GM10248 (cell line): ENCODE measurements at regions not wholly inside any gene's neighbourhood (a gene's known extent, or its start where the extent isn't known, plus 50 kb on each side); places are given as distances from the start of the nearest gene placed in this dataset.

Experiments used
- CTCF ChIA-PET: fragments of 300-600 bp; sonication (Branson Sonifier 250); formaldehyde crosslinking; extraction: SDS; loops from one replicate; lab custom pipeline; 2021; ENCODE audit warnings: antibody characterized with exemption; lab: Yijun Ruan, JAX
- POLR2A ChIA-PET: fragments of 350-650 bp; sonication (Branson Sonifier 250); formaldehyde crosslinking; extraction: SDS; loops from one replicate; lab custom pipeline; 2020; ENCODE audit warnings: antibody characterized with exemption; lab: Yijun Ruan, JAX
- DNase-seq: peaks from one replicate; pipeline ENCODE4 v3.0.0; 2012; ENCODE audit errors: extremely low spot score
- TF ChIP-seq, protein P1 (sequence below): IDR thresholded peaks from 2 replicates; pipeline ENCODE4 v1.5.1; 2012; ENCODE audit warnings: mild to moderate bottlenecking, low read depth; ENCODE audit errors: extremely low read depth, missing control alignments, control extremely low read depth

DNA sequence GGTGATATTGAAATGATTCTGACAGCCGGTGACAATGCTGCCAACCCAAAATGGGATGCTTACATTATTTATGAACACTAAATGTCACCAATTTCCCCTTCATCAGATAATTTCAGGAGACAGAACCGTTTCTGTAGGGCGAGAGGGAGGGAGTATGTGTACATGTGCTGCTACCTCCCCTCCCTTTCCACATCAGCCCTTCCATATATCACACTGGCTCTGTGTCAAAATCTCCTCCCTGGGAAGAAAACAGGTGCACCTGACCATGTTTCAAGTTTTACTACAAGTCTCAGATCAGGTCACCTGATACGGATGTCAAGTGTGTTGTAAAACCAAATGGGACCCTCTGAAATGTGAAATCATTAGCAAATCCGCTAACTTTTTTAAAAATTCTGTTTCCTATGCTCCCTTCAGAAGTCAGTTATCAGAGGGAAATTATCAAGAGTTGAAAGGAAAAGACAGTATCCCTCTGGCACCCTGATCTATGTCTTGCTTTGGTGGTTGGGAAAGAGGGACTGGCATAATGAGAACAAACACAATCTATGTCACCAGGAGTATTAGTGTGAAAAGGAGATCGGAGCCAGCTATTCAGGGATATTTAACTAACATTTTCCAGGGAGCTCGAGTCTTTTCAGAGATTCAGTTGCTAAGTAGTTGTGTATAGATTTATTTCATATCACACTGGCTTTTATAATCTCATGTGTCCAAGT lies 1002.3 kb upstream of the CDH8 start:
- POLR2A ChIA-PET, result no interaction called here
- CTCF ChIA-PET, result interaction anchor here (1.9 kb wide), 1 partner anchor 12 kb away, joined by 4 read pairs; no protein-coding TSS in a partner anchor
- TF ChIP-seq, protein P1, sequence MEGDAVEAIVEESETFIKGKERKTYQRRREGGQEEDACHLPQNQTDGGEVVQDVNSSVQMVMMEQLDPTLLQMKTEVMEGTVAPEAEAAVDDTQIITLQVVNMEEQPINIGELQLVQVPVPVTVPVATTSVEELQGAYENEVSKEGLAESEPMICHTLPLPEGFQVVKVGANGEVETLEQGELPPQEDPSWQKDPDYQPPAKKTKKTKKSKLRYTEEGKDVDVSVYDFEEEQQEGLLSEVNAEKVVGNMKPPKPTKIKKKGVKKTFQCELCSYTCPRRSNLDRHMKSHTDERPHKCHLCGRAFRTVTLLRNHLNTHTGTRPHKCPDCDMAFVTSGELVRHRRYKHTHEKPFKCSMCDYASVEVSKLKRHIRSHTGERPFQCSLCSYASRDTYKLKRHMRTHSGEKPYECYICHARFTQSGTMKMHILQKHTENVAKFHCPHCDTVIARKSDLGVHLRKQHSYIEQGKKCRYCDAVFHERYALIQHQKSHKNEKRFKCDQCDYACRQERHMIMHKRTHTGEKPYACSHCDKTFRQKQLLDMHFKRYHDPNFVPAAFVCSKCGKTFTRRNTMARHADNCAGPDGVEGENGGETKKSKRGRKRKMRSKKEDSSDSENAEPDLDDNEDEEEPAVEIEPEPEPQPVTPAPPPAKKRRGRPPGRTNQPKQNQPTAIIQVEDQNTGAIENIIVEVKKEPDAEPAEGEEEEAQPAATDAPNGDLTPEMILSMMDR, result no peak
- DNase-seq, result no peak

GRCh38 chr16:63037761-63038396 lies 1001.6 kb upstream of the CDH8 start:
- ChIA-PET CTCF (no interaction called here), POLR2A (no interaction called here)
- TF ChIP-seq, protein P1, result no peak
- DNase-seq, result no peak

- CTCF ChIA-PET, result no interaction called here
- no peak for DNase-seq
- POLR2A ChIA-PET, result no interaction called here
- TF ChIP-seq, protein P1, result no peak
These were observed 982.5 kb upstream of the CDH8 start for GRCh38 chr16:63018581-63019223.

- TF ChIP-seq, protein P1, result no peak
- POLR2A ChIA-PET, result no interaction called here
- CTCF ChIA-PET, result no interaction called here
These were observed 972.5 kb upstream of the CDH8 start for GRCh38 chr16:63008688-63009087.

DNA sequence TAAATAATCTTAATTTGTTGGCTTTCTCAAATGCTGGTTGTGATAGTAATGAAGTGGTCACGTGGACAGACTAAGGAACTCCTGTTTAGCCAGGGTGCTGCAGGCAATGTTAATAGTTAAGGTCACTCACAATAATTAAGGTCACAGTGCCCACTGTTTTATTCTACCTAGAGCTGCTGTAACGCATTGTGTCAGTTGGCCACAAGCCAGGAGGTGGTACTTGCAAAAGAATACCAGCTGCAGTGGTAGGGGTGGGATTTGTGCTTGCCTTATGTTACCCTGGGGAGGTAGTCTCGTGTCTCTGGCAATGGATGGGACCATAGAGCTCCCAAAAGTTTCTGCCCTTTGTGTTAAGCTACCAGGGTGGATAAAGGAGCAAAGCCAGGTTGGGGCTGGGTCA lies 969.1 kb upstream of the CDH8 start:
- TF ChIP-seq, protein P1, result no peak
- POLR2A ChIA-PET, result no interaction called here
- CTCF ChIA-PET, result no interaction called here

More at GRCh38 chr16:63008688-63009087, 972.5 kb upstream of the CDH8 start:
- DNase-seq, result no peak

GRCh38 chr16:62989480-62989879 lies 953.2 kb upstream of the CDH8 start:
- DNase-seq, result no peak
- TF ChIP-seq, protein P1, result no peak
- ChIA-PET CTCF (no interaction called here), POLR2A (no interaction called here)

More for the DNA sequence above, 969.1 kb upstream of the CDH8 start:
- no peak for DNase-seq
